ENCODE measurements at regions not wholly inside any gene's neighbourhood (a gene's known extent, or its start where the extent isn't known, plus 50 kb on each side); places are given as distances from the start of the nearest gene placed in this dataset.

- TF ChIP-seq CTCF (conservative IDR thresholded peaks at IDR 0.05; ENCODE audit: low read length) (no peak), EZH2phosphoT487 (IDR thresholded peaks at IDR 0.05; ENCODE audit: borderline replicate concordance, low read depth, low read length) (no peak)
Observed at GRCh38 chr12:76277480-76277879, 70.7 kb downstream of the BBS10 start.

All from OCI-LY7 (cell line).